ENCODE measurements at regions not wholly inside any gene's neighbourhood (a gene's known extent, or its start where the extent isn't known, plus 50 kb on each side); places are given as distances from the start of the nearest gene placed in this dataset.

GRCh38 chr3:22731901-22732300 lies 471.2 kb upstream of the UBE2E2 start:
- no peak for TF ChIP-seq TAF1 (IDR thresholded peaks at IDR 0.05; ENCODE audit: borderline replicate concordance, insufficient read depth, low read length)
- no peak for TF ChIP-seq FOXP2 (optimal IDR thresholded peaks at IDR 0.05; ENCODE audit: borderline replicate concordance, extremely low read depth, extremely low read length, insufficient read depth)
- TF ChIP-seq REST (IDR thresholded peaks at IDR 0.05; ENCODE audit: insufficient read depth in 1 of 2, low read depth in 2 of 2, low read length in 2 of 2), result no peak
- TF ChIP-seq SIN3A (IDR thresholded peaks at IDR 0.05; ENCODE audit: borderline replicate concordance, insufficient read depth, low read length), result no peak
- TF ChIP-seq POLR2AphosphoS5 (IDR thresholded peaks at IDR 0.05; ENCODE audit: low read depth, low read length), result no peak

- no peak for TF ChIP-seq POLR2AphosphoS5 (IDR thresholded peaks at IDR 0.05; ENCODE audit: low read depth, low read length)
- TF ChIP-seq REST (IDR thresholded peaks at IDR 0.05; ENCODE audit: insufficient read depth in 1 of 2, low read depth in 2 of 2, low read length in 2 of 2), result no peak
- TF ChIP-seq SIN3A (IDR thresholded peaks at IDR 0.05; ENCODE audit: borderline replicate concordance, insufficient read depth, low read length), result no peak
- TF ChIP-seq FOXP2 (optimal IDR thresholded peaks at IDR 0.05; ENCODE audit: borderline replicate concordance, extremely low read depth, extremely low read length, insufficient read depth), result no peak
- TF ChIP-seq TAF1 (IDR thresholded peaks at IDR 0.05; ENCODE audit: borderline replicate concordance, insufficient read depth, low read length), result no peak
Measured at GRCh38 chr3:22732641-22733040, 470.5 kb upstream of the UBE2E2 start.

- TF ChIP-seq FOXP2 (optimal IDR thresholded peaks at IDR 0.05; ENCODE audit: borderline replicate concordance, extremely low read depth, extremely low read length, insufficient read depth) (no peak), POLR2AphosphoS5 (IDR thresholded peaks at IDR 0.05; ENCODE audit: low read depth, low read length) (no peak), TAF1 (IDR thresholded peaks at IDR 0.05; ENCODE audit: borderline replicate concordance, insufficient read depth, low read length) (no peak), SIN3A (IDR thresholded peaks at IDR 0.05; ENCODE audit: borderline replicate concordance, insufficient read depth, low read length) (no peak), REST (IDR thresholded peaks at IDR 0.05; ENCODE audit: insufficient read depth in 1 of 2, low read depth in 2 of 2, low read length in 2 of 2) (0 out of 4 replicates have a peak, but pooled peaks of 1 of the 2 experiments have one; percentile 26)
Measured at GRCh38 chr3:22734207-22734606, 468.9 kb upstream of the UBE2E2 start.

GRCh38 chr3:22734756-22735155 lies 468.4 kb upstream of the UBE2E2 start:
- TF ChIP-seq TAF1 (IDR thresholded peaks at IDR 0.05; ENCODE audit: borderline replicate concordance, insufficient read depth, low read length) (no peak), SIN3A (IDR thresholded peaks at IDR 0.05; ENCODE audit: borderline replicate concordance, insufficient read depth, low read length) (no peak), REST (IDR thresholded peaks at IDR 0.05; ENCODE audit: insufficient read depth in 1 of 2, low read depth in 2 of 2, low read length in 2 of 2) (no peak)

GRCh38 chr3:22735373-22735772 lies 467.8 kb upstream of the UBE2E2 start:
- TF ChIP-seq FOXP2 (optimal IDR thresholded peaks at IDR 0.05; ENCODE audit: borderline replicate concordance, extremely low read depth, extremely low read length, insufficient read depth) (no peak), TAF1 (IDR thresholded peaks at IDR 0.05; ENCODE audit: borderline replicate concordance, insufficient read depth, low read length) (no peak), SIN3A (IDR thresholded peaks at IDR 0.05; ENCODE audit: borderline replicate concordance, insufficient read depth, low read length) (no peak), POLR2AphosphoS5 (IDR thresholded peaks at IDR 0.05; ENCODE audit: low read depth, low read length) (no peak), REST (IDR thresholded peaks at IDR 0.05; ENCODE audit: insufficient read depth in 1 of 2, low read depth in 2 of 2, low read length in 2 of 2) (no peak)
